Testis (tissue), 2 donors: ENCODE measurements at regions not wholly inside any gene's neighbourhood (a gene's known extent, or its start where the extent isn't known, plus 50 kb on each side); places are given as distances from the start of the nearest gene placed in this dataset.

Source experiments
- CTCF ChIP-seq, 3 experiments: fragments of 450-650 bp in 2 of 3; fragments of 200-600 bp in 1 of 3; sonication (generic) in 1 of 3; IDR thresholded peaks; one replicate each; pipeline ENCODE4 v1.5.1; 2016 to 2019; ENCODE audit warnings: antibody characterized with exemption in 3 of 3, mild to moderate bottlenecking in 2 of 3, moderate library complexity in 1 of 3
- POLR2A ChIP-seq: fragments of 450-650 bp; IDR thresholded peaks from one replicate; pipeline ENCODE4 v1.6.1; 2017; ENCODE audit warnings: antibody characterized with exemption, mild to moderate bottlenecking, moderate library complexity

- no peak for TF ChIP-seq CTCF (IDR thresholded peaks at IDR 0.05)
- no peak for TF ChIP-seq POLR2A
Observed at GRCh38 chr5:156200938-156201787, 125.8 kb upstream of the SGCD start.
